22Rv1 (cell line): ENCODE measurements at regions not wholly inside any gene's neighbourhood (a gene's known extent, or its start where the extent isn't known, plus 50 kb on each side); places are given as distances from the start of the nearest gene placed in this dataset.

Experiments
- ZFX ChIP-seq: fragments of 450-650 bp; IDR thresholded peaks from 2 replicates; pipeline ENCODE4 v1.6.1; 2017; ENCODE audit warnings: antibody characterized with exemption, borderline replicate concordance
- TF ChIP-seq, protein P1 (sequence below): fragments of 450-650 bp; IDR thresholded peaks from 2 replicates; pipeline ENCODE4 v1.5.1; 2017; ENCODE audit warnings: mild to moderate bottlenecking

DNA sequence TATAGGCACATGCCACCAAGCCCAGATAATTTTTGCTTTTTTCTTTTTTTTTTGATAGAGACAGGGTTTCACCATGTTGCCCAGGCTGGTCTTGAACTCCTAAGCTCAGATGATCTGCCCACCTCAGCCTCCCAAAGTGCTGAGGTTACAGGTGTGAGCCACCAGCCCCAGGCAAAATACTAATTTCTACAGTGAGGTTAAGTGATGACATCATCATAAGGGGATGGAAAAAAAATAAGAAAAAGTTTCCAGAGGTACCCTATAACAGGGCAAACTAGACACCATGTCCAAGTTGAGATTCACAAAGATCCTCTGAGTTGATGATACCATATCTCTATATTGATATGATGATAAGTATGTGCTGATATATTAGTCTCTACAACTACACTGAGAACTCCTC is 163.7 kb upstream of the ACVR2A start:
- TF ChIP-seq, protein P1, sequence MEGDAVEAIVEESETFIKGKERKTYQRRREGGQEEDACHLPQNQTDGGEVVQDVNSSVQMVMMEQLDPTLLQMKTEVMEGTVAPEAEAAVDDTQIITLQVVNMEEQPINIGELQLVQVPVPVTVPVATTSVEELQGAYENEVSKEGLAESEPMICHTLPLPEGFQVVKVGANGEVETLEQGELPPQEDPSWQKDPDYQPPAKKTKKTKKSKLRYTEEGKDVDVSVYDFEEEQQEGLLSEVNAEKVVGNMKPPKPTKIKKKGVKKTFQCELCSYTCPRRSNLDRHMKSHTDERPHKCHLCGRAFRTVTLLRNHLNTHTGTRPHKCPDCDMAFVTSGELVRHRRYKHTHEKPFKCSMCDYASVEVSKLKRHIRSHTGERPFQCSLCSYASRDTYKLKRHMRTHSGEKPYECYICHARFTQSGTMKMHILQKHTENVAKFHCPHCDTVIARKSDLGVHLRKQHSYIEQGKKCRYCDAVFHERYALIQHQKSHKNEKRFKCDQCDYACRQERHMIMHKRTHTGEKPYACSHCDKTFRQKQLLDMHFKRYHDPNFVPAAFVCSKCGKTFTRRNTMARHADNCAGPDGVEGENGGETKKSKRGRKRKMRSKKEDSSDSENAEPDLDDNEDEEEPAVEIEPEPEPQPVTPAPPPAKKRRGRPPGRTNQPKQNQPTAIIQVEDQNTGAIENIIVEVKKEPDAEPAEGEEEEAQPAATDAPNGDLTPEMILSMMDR = no peak
- no peak for TF ChIP-seq ZFX
